Activated CD8-positive, alpha-beta memory T cell treated with anti-CD3 and anti-CD28 coated beads for 36 hours (primary cell): ENCODE measurements at regions not wholly inside any gene's neighbourhood (a gene's known extent, or its start where the extent isn't known, plus 50 kb on each side); places are given as distances from the start of the nearest gene placed in this dataset.
"Not testable (repeated sequence)": the region's sequence is repeated elsewhere in the genome, so short reads cannot be mapped to it uniquely, and the experiment has no call there.

Experiments
- CTCF ChIA-PET: fragments of 350-600 bp; sonication (Branson Sonifier 250); formaldehyde crosslinking; loops from one replicate; lab custom pipeline; 2021; ENCODE audit warnings: antibody characterized with exemption; lab: Charles Lee
- POLR2A ChIA-PET: fragments of 350-600 bp; sonication (Branson Sonifier 250); formaldehyde crosslinking; loops from one replicate; lab custom pipeline; 2021; ENCODE audit warnings: antibody characterized with exemption; lab: Charles Lee

DNA sequence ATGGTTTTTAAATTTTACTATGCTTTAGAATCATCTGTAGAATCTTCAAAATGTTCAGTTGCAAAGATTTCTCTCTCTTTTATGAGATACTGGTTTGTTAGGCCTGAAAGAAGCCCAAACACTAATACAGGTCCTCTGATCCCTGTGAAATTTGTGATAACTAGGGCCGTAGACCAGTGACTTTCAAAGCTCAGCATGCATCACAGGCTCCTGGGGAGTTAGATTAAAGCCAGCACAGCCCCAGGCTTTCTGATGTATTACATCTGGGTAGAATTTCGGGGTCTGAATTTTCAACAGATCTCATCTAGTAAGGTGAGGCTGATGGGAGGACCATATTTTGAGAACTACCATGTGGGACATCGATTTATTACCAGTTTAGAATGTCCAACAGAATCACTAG, 194.1 kb upstream of the PTPRD start:
- ChIA-PET CTCF (no interaction called here), POLR2A (no interaction called here)

GRCh38 chr9:10818206-10818605, 205.4 kb upstream of the PTPRD start:
- POLR2A ChIA-PET: no interaction called here
- CTCF ChIA-PET: no interaction called here

DNA sequence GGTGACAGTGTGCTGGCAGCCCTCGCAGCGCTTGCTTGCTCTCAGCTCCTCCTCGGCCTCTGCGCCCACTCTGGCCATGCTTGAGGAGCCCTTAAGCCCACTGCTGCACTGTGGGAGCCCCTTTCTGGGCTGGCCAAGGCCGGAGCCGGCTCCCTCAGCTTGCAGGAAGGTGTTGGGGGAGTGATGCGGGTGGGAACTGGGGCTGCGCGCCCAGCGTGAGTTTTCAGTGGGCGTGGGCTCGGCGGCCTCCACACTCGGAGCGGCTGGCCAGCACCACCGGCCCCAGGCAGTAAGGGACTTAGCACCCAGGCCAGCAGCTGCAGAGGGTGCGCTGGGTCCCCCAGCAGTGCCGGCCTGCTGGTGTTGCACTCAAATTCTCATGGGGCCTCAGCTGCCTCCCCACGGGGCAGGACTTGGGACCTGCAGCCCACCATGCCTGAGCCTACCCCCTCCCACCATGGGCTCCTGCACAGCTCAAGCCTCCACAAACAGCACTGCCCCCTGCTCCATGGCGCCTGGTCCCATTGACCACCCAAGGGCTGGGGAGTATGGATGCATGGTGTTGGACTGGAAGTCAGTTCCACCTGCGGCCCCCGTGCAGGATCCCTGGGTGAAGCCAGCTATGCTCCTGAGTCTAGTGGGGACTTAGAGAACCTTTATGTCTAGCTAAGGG, 223.1 kb upstream of the PTPRD start:
- ChIA-PET POLR2A (no interaction called here), CTCF (no interaction called here)

DNA sequence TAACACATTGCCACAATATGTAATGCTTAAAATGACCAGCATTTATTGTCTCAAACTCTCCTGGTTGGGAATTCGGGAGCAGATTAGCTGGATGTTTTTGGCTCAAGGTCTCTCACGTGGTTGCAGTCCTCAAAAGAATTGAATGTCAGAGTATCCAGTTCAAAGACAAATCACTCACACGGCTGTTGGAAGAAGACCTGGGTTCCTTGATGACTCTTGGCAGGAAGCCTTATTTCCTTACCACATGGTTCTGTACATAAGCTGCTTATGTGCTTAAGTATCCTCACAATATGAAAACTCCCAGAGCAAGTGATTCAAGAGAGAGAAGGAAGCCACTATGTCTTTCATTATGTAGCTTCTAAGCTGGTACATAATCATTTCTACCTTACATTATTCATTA, 230.3 kb upstream of the PTPRD start:
- CTCF ChIA-PET: interaction anchor here (0.6 kb wide), 1 partner anchor 729 kb away, joined by 3 read pairs; no protein-coding TSS in a partner anchor
- POLR2A ChIA-PET: no interaction called here

- ChIA-PET POLR2A (no interaction called here), CTCF (no interaction called here)
Measured at GRCh38 chr9:10855847-10856246, 243.0 kb upstream of the PTPRD start.

- CTCF ChIA-PET: no interaction called here
- POLR2A ChIA-PET: no interaction called here
Measured at GRCh38 chr9:10858817-10859216, 246.0 kb upstream of the PTPRD start.

GRCh38 chr9:10863476-10863875, 250.7 kb upstream of the PTPRD start:
- POLR2A ChIA-PET: no interaction called here
- CTCF ChIA-PET: no interaction called here

- POLR2A ChIA-PET: no interaction called here
- CTCF ChIA-PET: no interaction called here
Measured at GRCh38 chr9:10867194-10867593, 254.4 kb upstream of the PTPRD start.

DNA sequence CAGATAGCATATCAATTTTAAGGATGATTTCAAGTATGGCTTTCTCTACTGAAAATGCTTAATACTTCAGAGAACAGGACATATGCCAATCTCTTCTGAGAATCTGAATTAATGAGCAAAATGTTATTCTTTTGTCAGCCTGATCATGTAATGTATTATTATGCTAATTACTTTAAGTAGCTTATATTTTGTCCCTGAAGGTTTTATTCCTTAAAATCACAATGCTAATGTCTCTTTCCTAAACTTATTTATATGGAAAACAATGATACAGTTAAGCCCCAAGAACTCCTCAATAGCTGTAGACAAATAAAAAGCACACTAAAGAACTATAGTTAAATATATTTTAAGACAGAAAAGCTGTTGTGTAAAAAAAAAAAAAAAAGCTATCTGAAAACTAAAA, 256.9 kb upstream of the PTPRD start:
- ChIA-PET POLR2A (no interaction called here), CTCF (no interaction called here)

DNA sequence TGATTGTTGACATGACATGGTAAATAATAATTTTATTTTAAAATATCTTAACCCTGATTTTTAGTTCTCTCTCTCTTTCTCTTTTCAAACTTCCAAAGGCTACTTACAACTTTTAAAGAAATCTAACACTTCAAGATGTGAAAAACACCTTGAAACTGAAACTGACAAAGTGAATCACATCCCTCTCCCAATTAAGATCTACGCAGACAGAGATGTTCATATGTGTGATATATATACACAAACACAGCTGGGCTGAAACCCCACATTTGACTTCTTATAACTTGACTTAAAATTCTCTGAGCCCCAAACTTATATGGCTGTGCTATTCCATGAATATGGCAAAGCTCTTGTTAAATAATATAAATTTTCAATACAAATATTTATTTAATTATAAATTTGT, 261.2 kb upstream of the PTPRD start:
- ChIA-PET CTCF (no interaction called here), POLR2A (no interaction called here)

DNA sequence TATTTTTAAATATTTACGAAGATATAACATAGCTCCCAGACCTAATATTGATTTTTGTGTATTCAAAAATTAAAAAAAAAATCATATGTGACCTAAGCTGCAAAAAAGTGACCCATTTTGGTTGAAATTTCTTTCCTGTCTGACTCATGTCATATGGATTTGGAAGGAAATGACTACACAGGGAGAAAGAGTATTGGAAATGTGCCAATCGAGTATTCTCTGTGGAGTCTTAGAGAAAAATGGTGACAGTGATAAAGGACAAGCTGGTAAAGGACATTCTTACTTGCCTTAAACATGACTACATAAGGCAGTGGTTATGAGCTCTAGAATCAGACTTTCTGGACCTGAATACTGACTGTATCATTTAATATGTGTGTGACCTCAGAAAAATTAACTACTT, 262.9 kb upstream of the PTPRD start:
- CTCF ChIA-PET: no interaction called here
- POLR2A ChIA-PET: no interaction called here

GRCh38 chr9:10876333-10876732, 263.5 kb upstream of the PTPRD start:
- ChIA-PET CTCF (no interaction called here), POLR2A (no interaction called here)

DNA sequence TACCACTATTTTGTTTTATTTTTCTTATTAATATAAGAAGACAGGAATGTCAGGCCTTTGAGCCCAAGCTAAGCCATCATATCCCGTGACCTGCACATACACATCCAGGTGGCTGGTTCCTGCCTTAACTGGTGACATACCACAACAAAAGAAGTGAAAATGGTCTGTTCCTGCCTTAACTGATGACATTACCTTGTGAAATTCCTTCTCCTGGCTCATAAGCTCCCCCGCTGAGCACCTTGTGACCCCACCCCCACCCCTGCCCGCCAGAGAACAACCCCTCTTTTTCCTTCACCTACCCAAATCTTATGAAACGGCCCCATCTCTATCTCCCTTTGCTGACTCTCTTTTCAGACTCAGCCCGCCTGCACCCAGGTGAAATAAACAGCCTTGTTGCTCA, 277.5 kb upstream of the PTPRD start:
- POLR2A ChIA-PET, CTCF ChIA-PET: not testable (repeated sequence)

DNA sequence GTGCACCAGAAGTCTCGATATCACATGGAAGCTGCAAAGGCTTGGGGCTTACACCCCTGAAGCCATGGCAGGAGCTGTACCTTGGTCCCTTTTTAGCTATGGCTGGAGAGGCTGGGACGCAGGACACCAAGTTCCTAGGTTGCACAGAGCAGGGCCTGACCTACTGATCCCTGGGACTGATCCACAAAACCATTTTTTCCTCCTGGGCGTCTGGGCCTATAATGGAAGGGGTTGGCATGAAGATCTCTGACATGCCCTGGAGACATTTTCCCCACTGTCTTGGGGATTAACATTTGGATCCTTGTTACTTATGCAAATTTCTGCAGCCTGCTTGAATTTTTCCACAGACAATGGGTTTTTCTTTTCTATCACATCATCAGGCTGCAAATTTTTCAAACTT, 286.7 kb upstream of the PTPRD start:
- ChIA-PET CTCF (no interaction called here), POLR2A (no interaction called here)

DNA sequence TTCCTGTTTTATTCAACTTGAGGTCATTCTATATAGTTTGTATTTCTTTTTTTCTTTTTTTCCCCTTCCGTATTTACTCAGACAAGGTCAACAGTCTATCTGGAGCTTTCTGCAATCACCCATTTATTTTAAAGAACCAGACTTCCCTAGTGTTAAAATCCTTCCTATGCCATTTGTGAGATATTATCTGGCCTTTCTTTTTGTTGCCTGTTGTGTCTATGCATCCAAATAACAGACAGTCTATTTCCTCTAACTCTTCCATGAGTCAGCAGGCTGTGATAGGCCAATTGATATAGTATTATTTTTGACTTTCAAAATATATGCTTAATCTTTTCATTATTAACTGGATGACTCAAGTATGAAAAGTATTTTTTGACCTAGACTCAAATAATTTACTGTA, 291.2 kb upstream of the PTPRD start:
- POLR2A ChIA-PET: no interaction called here
- CTCF ChIA-PET: no interaction called here

- POLR2A ChIA-PET: no interaction called here
- CTCF ChIA-PET: no interaction called here
Measured at GRCh38 chr9:10910779-10911178, 298.0 kb upstream of the PTPRD start.

DNA sequence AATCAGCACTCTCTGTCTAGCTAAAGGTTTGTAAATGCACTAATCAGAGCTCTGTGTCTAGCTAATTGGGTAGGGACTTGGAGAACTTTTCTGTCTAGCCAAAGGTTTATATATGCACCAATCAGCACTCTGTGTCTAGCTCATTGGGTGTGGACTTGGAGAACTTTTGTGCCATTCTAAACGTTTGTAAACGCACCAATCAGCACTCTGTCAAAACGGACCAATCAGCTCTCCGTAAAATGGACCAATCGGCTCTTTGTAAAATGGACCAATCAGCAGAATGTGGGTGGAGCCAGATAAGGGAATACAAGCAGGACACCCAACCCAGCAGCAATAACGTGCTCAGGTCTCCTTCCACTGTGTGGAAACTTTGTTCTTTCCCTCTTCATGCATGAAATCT, 298.6 kb upstream of the PTPRD start:
- ChIA-PET CTCF (no interaction called here), POLR2A (no interaction called here)

DNA sequence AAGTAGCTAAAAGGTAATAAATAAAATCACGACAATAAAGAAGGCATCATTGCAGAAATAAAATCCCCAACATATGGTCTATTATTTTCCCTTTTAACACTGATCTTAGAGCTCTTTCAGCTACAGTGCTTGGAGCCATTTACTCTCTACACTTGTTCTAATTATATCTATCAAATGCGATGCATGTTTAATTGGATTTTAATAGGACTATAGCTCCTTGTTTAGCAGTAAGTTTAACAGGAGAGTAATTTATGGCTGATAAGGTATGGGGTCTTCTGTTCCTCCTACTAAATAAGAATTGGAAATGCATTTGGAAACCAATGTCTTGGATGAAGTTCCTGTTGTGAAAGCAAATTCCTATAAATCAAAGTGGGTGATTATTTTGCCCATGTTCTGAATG, 304.2 kb upstream of the PTPRD start:
- POLR2A ChIA-PET: no interaction called here

GRCh38 chr9:10921671-10922070, 308.9 kb upstream of the PTPRD start:
- ChIA-PET POLR2A (no interaction called here), CTCF (no interaction called here)

More for the DNA sequence above, 304.2 kb upstream of the PTPRD start:
- CTCF ChIA-PET: no interaction called here

GRCh38 chr9:10925896-10926295, 313.1 kb upstream of the PTPRD start:
- POLR2A ChIA-PET: no interaction called here
- CTCF ChIA-PET: no interaction called here

DNA sequence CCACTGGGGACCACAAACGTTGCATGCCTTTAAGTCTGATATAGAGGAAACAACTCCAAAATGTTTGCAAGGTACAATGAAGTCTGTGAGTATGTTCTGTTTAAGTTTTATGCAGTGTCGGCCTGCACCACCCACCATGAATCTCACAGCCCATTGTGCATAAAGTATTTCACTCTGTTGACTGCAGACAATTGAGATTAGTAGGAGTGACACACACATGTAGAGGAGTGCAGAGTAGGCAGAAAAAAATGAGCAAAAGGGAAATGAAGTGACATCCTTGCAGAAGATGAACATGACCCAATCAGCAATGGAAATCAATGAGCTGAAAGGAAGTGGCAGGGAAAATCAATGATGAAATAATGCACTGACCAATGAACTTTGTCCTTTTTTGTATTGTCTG, 315.6 kb upstream of the PTPRD start:
- CTCF ChIA-PET: no interaction called here
- POLR2A ChIA-PET: no interaction called here

- POLR2A ChIA-PET: no interaction called here
- CTCF ChIA-PET: no interaction called here
Measured at GRCh38 chr9:10930081-10930480, 317.3 kb upstream of the PTPRD start.
